NCI-H510A treated with DMSO at 0.1 percent for 48 hours (cell line): ENCODE measurements at regions not wholly inside any gene's neighbourhood (a gene's known extent, or its start where the extent isn't known, plus 50 kb on each side); places are given as distances from the start of the nearest gene placed in this dataset.
"Not testable (repeated sequence)": the region's sequence is repeated elsewhere in the genome, so short reads cannot be mapped to it uniquely, and the experiment has no call there.

Source experiments
- DNase-seq: peaks from one replicate; lab custom pipeline; 2025; lab: John Stamatoyannopoulos, UW

DNA sequence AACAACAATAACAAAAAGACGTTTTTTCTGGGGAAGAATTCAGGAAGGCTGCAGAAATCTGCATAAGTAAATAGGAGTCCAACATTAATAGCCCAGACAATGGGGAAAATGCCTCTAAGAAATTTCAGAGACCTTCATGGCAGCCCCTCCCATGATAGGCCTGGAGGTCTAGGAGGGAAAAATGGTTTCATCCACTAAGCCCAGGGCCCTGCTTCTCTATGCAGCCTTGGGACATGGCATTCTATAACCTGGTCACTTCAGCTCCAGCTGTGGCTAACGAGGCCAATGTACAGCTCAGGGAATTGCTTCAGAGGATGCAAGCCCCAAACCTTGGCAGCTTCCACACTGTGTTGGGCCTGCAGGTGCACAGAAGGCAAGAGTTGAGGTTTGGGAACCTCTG lies 125.6 kb upstream of the GMNC start:
- DNase-seq: no peak

DNA sequence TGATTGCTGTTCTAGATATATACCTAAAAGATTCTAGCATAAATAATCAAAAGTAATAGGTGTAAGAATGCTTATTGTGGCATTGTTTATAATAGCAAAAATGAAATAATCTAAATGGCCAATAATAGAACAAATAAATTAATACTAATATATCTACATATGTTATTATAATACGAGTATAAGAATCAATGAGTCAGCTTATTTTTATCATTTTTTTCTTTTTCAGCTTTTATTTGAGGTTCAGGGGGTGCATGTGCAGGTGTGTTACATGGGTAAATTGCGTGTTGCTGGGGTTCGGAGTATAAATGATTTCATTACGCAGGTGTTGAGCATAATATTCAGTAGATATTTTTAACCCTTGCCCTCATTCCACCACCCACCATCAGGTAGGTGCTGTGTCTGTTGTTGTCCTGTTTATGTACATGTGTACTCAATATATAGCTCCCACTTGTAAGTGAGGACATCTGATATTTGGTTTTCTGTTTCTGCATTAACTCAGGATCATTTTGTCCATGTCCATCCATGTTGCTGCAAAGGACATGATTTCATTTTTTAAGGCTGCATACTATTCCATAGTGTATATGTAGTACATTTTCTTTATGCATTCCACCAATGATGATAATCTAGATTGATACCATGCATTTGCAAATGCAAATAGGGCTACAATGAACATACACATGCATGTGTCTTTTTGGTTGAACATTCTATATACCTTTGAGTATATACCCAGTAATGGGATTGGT lies 122.2 kb upstream of the GMNC start:
- DNase-seq: no peak

DNA sequence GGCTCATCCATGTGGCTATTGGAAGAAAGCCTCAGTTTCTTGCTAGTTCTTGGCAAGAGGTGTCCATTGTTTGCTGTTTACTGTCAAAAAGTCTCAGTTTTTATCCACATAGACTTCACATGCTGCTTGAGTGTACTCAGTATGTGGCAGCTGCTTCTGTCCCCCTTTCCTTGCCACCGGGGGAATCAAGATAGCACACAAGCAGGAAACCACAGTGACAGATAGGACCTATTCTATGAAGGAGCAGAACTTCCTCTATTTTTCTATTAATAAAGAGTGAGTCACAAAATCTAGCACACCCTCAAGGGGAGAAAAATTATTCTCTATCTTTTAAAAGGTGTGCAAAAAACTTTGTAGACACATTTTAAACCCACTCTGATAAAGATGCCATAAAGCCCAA lies 121.4 kb upstream of the GMNC start:
- no peak for DNase-seq

DNA sequence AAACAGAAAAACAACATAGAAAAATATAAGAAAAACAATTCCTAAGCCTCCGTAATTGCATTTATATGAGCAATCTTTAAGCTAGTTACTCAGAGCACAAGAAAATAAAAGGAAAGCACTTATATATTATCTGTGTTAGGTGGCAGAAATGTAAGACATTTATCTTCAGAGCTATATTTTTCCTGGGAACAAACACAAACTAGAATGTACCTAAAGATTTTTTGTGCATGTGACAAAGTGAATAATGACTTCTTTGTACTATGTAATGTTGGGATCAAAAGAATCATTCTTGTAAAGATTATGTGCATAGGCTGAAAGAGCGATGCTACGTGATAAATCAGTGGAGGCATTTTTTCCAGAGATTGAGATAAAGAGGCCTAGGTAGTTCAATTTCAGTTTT lies 111.3 kb upstream of the GMNC start:
- DNase-seq: no peak

DNA sequence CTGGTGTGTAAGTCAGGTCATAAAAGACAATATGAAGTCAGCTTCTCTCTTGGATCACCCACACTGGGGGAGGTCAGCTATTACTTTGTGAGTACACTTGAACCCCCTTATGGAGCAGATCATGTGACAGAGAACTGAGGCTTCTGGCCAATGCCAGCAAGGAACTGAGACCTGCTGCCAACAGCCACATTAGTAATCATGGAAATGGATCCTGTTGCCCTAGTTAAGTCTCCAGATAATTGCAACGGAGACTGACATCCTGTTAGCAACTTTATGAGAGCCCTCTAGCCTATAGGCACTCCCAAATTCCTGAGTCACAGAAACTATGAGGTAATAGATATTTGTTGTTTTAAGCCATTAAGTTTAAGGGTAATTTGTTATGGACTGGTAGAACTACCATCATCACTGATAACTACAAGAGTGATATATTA lies 110.4 kb upstream of the GMNC start:
- no peak for DNase-seq

DNA sequence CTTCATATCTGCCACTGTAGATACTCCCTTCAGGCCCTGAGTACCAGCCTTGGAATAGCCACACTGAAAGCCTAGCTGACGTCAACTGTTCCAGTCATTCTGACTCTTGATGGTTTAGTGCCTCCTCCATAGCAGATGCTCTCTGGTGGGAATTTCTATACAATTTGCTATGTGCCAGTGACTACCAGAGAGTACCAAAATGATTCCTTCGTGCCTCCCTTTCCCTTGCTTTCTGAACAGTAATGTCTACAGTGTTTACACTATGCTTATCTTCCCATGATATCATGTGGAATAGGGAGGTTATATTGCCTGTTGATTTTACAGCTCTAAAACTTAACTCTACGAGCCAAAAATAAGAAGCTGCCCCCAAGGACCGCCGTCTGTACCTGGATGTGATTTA lies 109.7 kb upstream of the GMNC start:
- DNase-seq: no peak

DNA sequence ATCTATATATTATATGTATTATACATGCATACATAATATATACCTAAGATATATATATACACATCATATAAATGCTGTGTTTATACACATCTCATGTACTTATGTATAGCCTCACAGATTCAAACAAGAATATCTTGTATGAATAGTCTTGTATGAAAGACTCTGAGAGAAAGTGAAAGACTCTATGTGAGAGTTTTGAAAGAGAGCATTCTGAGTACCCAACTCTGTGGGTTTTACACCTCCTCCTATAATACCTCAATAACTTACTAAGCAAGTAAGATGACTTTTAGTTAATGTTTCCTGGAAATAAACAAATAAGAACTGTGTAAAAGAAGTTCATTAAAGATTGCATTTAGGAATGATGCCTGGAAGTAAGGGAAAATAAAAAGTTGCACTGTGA lies 108.1 kb upstream of the GMNC start:
- no peak for DNase-seq

DNA sequence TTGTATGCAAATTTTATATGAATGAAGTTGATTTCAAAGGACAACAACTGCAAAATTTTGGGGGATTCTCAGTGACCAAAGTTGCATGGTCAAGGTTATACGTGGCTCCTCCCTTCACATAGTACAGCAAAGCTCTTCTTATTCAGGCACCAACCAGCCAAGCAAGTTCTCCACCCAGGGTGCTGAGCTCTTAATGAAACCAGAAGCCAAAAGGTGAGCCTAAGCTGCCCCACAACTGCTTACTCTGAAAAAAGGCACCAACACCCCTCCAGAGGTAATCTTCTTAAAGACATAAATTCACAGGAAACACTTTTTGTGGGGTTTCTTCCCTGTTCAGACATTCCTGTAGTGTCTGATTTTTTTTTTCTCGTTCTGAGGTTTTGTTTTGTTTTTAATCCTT lies 106.1 kb upstream of the GMNC start:
- DNase-seq: no peak

DNA sequence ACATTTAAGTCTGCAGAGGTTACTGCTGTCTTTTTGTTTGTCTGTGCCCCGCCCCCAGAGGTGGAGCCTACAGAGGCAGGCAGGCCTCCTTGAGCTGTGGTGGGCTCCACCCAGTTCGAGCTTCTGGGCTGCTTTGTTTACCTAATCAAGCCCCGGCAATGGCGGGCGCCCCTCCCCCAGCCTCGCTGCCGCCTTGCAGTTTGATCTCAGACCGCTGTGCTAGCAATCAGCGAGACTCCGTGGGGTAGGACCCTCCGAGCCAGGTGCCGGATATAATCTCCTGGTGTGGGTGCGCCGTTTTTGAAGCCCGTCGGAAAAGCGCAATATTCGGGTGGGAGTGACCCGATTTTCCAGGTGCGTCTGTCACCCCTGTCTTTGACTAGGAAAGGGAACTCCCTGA lies 102.4 kb upstream of the GMNC start:
- not testable (repeated sequence) for DNase-seq

DNA sequence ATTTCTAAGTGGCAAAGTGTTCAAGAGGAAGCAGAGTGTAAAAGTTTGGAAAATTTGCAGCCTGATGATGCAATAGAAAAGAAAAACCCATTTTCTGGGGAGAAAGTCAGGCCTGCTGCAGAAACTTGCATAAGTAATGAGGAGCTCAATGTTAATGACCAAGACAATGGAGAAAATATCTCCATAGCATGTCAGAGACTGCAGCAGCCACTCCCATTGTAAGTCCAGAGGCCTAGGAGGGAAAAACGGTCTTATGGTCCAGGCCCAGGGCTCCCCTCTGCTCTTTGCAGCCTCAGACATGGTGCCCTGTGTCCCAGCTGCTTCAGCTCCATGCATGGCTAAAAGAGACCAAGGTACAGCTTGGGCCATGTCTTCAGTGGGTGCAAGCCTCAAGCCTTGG lies 96.6 kb upstream of the GMNC start:
- DNase-seq: no peak

DNA sequence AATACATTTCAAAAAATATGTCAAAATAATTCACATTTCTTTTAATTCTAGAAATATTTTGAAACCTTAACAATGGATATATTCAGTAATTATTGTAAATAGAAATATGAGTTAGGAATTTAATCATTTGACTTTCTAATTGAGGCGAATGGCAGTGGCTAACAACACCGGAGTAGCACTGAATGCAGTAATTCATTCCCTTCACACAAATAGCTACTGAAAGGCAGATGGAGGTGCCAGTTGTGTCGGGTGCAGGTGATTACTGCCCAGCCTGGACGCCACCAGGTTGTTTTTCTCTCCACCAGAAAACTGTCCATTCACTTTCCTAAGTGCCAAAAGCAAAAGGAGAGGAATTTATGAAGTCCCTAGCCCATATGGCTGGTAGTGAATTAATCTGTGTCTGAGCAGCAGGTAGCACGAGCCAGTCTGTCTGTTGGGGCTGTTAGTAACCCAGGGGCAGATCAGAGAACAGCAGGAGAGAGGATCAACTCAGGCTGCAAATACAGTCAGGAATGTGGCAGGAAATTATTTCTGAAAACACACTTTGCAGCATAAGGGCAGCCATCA lies 79.3 kb upstream of the GMNC start:
- no peak for DNase-seq

DNA sequence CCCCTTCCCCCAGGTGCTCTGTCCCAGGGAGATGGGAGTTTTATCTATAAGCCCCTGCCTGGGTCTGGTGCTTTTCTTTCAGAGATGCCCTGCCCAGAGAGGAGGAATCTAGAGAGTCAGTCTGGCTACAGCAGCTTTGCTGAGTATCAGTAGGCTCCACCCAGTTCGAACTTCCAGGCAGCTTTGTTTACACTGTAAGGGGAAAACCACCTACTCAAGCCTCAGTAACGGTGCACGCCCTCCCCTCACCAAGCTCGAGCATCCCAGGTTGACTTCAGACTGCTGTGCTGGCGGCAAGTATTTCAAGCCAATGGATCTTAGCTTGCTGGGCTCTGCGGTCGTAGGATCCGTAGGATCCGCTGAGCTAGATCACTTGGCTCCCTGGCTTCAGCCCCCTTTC lies 72.1 kb upstream of the GMNC start:
- peak; percentile 60 for DNase-seq

DNA sequence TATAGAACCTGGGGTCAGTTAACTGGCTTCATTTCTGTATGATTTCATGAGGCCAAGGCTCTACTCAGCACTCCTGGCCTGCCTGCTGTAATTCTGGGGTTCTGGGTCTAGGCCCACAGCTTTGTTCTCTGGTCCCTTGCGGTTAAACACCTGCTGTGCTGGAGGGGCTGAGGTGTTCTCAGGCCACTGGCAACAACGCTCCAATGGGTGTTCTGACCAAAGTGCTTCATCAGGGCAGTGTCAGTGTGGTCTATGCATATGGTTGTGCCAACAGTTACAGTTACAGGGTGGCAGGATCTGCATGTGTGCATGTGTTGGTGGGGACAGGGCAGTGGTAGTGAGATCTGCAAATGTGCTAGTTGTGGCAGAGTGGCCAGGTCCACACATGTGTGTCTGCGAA lies 64.1 kb upstream of the GMNC start:
- DNase-seq: no peak

DNA sequence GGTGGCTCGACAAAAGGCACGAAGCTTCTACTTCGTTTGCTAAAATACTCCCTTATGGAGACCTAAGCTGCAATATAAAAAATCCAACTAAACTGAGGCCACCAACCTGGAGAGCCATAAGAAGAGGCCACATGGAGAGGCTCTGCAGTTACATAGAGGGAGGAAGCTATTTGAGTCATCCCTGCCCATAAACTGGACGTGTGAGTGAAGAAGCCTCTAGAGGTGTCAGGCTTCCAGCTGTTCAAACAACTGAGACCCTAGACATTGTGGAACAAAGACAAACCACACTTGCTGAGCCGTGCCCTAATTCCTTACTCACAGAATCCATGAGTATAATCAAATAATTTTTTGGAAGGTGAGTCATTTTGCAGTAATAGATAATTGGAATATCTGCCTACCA lies 50.2 kb upstream of the GMNC start:
- peak; percentile 87 for DNase-seq
